PC-9 (cell line): ENCODE measurements at regions not wholly inside any gene's neighbourhood (a gene's known extent, or its start where the extent isn't known, plus 50 kb on each side); places are given as distances from the start of the nearest gene placed in this dataset.

Experiments
- BruUV-seq: library from RNA; stranded (reverse); fragments of 400-500 nt; replicated peaks from 2 replicates; lab custom pipeline; 2021; lab: Mats Ljungman, UMichigan
- CTCF ChIA-PET: fragments of 300-600 bp; sonication (Branson Sonifier 250); formaldehyde crosslinking; loops from one replicate; lab custom pipeline; 2022; ENCODE audit warnings: antibody characterized with exemption; lab: Charles Lee
- POLR2A ChIA-PET: fragments of 300-600 bp; sonication (Branson Sonifier 250); formaldehyde crosslinking; loops from one replicate; lab custom pipeline; 2022; ENCODE audit warnings: antibody characterized with exemption; ENCODE audit not compliant: unreplicated experiment; lab: Charles Lee
- DNase-seq, 2 experiments: peaks; one replicate each; pipeline versions ENCODE4 v3.0.0 to v3.0.0-alpha.2; 2015 to 2022; ENCODE audit warnings: mixed read lengths in 1 of 2
- H2AFZ ChIP-seq: fragments of 200-600 bp; sonication (generic); 2 replicates; pipeline ENCODE4 v1.8.1; 2017; ENCODE audit warnings: antibody characterized with exemption
- H3F3A ChIP-seq: fragments of 200-600 bp; sonication (generic); 2 replicates; pipeline ENCODE4 v1.8.1; 2017; ENCODE audit warnings: antibody characterized with exemption, mild to moderate bottlenecking, low read depth; ENCODE audit not compliant: insufficient read depth
- H3K27ac ChIP-seq: fragments of 200-600 bp; sonication (generic); 2 replicates; pipeline ENCODE4 v1.6.1; 2016; ENCODE audit warnings: mixed run types
- H3K27me3 ChIP-seq: fragments of 200-600 bp; sonication (generic); 2 replicates; pipeline ENCODE4 v1.6.1; 2016; ENCODE audit warnings: low read depth, mixed run types; ENCODE audit not compliant: insufficient read depth
- H3K36me3 ChIP-seq: fragments of 200-600 bp; sonication (generic); 2 replicates; pipeline ENCODE4 v1.6.1; 2016; ENCODE audit warnings: low read depth, mixed run types
- H3K4me1 ChIP-seq: fragments of 200-600 bp; sonication (generic); replicated peaks from 2 replicates; pipeline ENCODE4 v1.6.1; 2016; ENCODE audit warnings: mixed run types; ENCODE audit not compliant: insufficient read depth
- H3K4me2 ChIP-seq: fragments of 200-600 bp; sonication (generic); 2 replicates; pipeline ENCODE4 v1.6.1; 2017; ENCODE audit warnings: mixed run types
- H3K4me3 ChIP-seq: fragments of 200-600 bp; sonication (generic); 2 replicates; pipeline ENCODE4 v1.6.1; 2016; ENCODE audit warnings: mixed run types
- H3K79me2 ChIP-seq: fragments of 200-600 bp; sonication (generic); 2 replicates; pipeline ENCODE4 v1.6.1; 2017; ENCODE audit warnings: low read depth, mixed run types
- H3K9me2 ChIP-seq: fragments of 200-600 bp; sonication (generic); 2 replicates; pipeline ENCODE4 v1.8.1; 2017; ENCODE audit warnings: mild to moderate bottlenecking; ENCODE audit not compliant: insufficient read depth
- H3K9me3 ChIP-seq: fragments of 200-600 bp; sonication (generic); 2 replicates; pipeline ENCODE4 v1.8.1; 2016; ENCODE audit warnings: low read depth; ENCODE audit not compliant: insufficient read depth
- H4K20me1 ChIP-seq: fragments of 200-600 bp; sonication (generic); 2 replicates; pipeline ENCODE4 v1.8.1; 2017; ENCODE audit not compliant: insufficient read depth
- CTCF ChIP-seq: fragments of 200-600 bp; sonication (generic); conservative IDR thresholded peaks from 2 replicates; pipeline ENCODE4 v1.6.1; 2017; ENCODE audit warnings: mixed run types, antibody characterized with exemption, mild to moderate bottlenecking, moderate library complexity
- EZH2 ChIP-seq: fragments of 200-600 bp; sonication (generic); IDR thresholded peaks from 2 replicates; pipeline ENCODE4 v1.8.0; 2017; ENCODE audit warnings: antibody characterized with exemption, low read depth
- intact Hi-C: fragments of 100-400 bp; cut with micrococcal nuclease; formaldehyde crosslinking; loops from one replicate; pipeline ENCODE4 v1.10.0; 2022; ENCODE audit not compliant: unreplicated experiment

- no peaks in the 10 kb centered on the region for H3K36me3 ChIP-seq
- POLR2A ChIA-PET, result no interaction called here
- no peak overlapping the region for H3K27ac ChIP-seq
- intact Hi-C loops, result no loop called here
- TF ChIP-seq EZH2 (no peak), CTCF (no peak)
- no peaks in the 10 kb centered on the region for H3K27me3 ChIP-seq
- H3F3A ChIP-seq, result no peaks in the 10 kb centered on the region
- no peaks in the 10 kb centered on the region for H3K9me3 ChIP-seq
- CTCF ChIA-PET, result no interaction called here
- no peak overlapping the region for H3K4me3 ChIP-seq
- H3K4me2 ChIP-seq, result no peak overlapping the region
- H2AFZ ChIP-seq, result no peak overlapping the region
- H3K4me1 ChIP-seq, result no peaks in the 10 kb centered on the region
- H3K9me2 ChIP-seq, result no peaks in the 10 kb centered on the region
- no peaks in the 10 kb centered on the region for H4K20me1 ChIP-seq
- BruUV-seq, result no TSS peak
- no peaks in the 10 kb centered on the region for H3K79me2 ChIP-seq
- DNase-seq, result no peak
Measured at GRCh38 chr4:125744891-125745364, 430.2 kb downstream of the FAT4 start.

- CTCF ChIA-PET, result no interaction called here
- Histone ChIP-seq H3K79me2 (no peaks in the 10 kb centered on the region), H3K27me3 (no peaks in the 10 kb centered on the region), H3F3A (no peaks in the 10 kb centered on the region), H3K9me3 (no peaks in the 10 kb centered on the region), H3K9me2 (no peaks in the 10 kb centered on the region), H4K20me1 (no peaks in the 10 kb centered on the region), H3K36me3 (no peaks in the 10 kb centered on the region), H3K27ac (no peak overlapping the region), H3K4me2 (no peak overlapping the region), H3K4me1 (no peaks in the 10 kb centered on the region), H3K4me3 (no peak overlapping the region), H2AFZ (no peak overlapping the region)
- DNase-seq, result no peak
- BruUV-seq, result no TSS peak
- intact Hi-C loops, result no loop called here
- POLR2A ChIA-PET, result no interaction called here
- TF ChIP-seq EZH2 (no peak), CTCF (no peak)
Measured at GRCh38 chr4:125749354-125749753, 434.6 kb downstream of the FAT4 start.

DNA sequence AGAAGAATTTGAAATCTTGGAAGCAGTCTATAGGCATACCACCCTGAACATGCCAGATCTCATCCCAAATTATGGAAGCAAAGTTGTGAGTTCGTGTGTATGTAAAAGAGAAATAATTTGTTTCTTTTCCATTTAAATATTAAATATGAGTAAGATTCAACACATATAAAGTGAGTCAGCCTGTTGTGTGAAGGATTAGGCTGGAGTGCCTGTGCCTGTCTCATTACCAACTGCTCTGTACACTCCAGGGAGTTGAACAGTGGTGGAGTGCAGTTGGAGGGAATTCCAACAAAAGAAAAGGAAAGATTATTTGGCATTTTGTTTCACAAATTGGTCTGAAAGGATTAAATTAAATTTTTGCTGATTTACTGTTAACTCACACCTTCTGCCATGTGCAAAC is 435.6 kb downstream of the FAT4 start:
- no peaks in the 10 kb centered on the region for H3F3A ChIP-seq
- TF ChIP-seq CTCF, result no peak
- no peak for TF ChIP-seq EZH2
- no peaks in the 10 kb centered on the region for H3K4me1 ChIP-seq
- H4K20me1 ChIP-seq, result no peaks in the 10 kb centered on the region
- no peaks in the 10 kb centered on the region for H3K9me3 ChIP-seq
- no peaks in the 10 kb centered on the region for H3K9me2 ChIP-seq
- CTCF ChIA-PET, result no interaction called here
- H3K27me3 ChIP-seq, result no peaks in the 10 kb centered on the region
- no peak overlapping the region for H3K4me3 ChIP-seq
- no peak overlapping the region for H3K27ac ChIP-seq
- H3K4me2 ChIP-seq, result no peak overlapping the region
- DNase-seq, result no peak
- intact Hi-C loops, result no loop called here
- POLR2A ChIA-PET, result no interaction called here
- no peaks in the 10 kb centered on the region for H3K79me2 ChIP-seq
- H2AFZ ChIP-seq, result no peak overlapping the region
- no TSS peak for BruUV-seq
- no peaks in the 10 kb centered on the region for H3K36me3 ChIP-seq
